Skeletal muscle tissue (tissue), 3 donors: ENCODE measurements at regions not wholly inside any gene's neighbourhood (a gene's known extent, or its start where the extent isn't known, plus 50 kb on each side); places are given as distances from the start of the nearest gene placed in this dataset.
A peak's percentile ranks its signal among the peaks of the same experiment; 100 is the strongest.
"Not testable (repeated sequence)": the region's sequence is repeated elsewhere in the genome, so short reads cannot be mapped to it uniquely, and the experiment has no call there.

Source experiments
- H3K27ac ChIP-seq: one replicate; pipeline ENCODE4 v1.7.0; 2013; ENCODE audit warnings: mild to moderate bottlenecking, low read depth, low read length, inconsistent platforms
- H3K27me3 ChIP-seq, 3 donors: one replicate each; pipeline ENCODE4 v1.7.0; 2013; ENCODE audit warnings: low read length in 3 of 3; ENCODE audit not compliant: control insufficient read depth in 3 of 3, insufficient read depth in 3 of 3
- H3K36me3 ChIP-seq, 3 donors: one replicate each; pipeline ENCODE4 v1.7.0; 2013; ENCODE audit warnings: low read length in 3 of 3; ENCODE audit not compliant: control insufficient read depth in 3 of 3, insufficient read depth in 3 of 3
- H3K4me1 ChIP-seq, 3 donors: one replicate each; pipeline ENCODE4 v1.7.0; 2013; ENCODE audit warnings: low read length in 3 of 3, mild to moderate bottlenecking in 3 of 3; ENCODE audit not compliant: control insufficient read depth in 3 of 3, insufficient read depth in 3 of 3
- H3K4me3 ChIP-seq, 3 donors: one replicate each; pipeline ENCODE4 v1.7.0; 2013; ENCODE audit warnings: low read length in 3 of 3
- H3K9ac ChIP-seq, 3 donors: one replicate each; pipeline ENCODE4 v1.7.0; 2013; ENCODE audit warnings: low read length in 3 of 3, mild to moderate bottlenecking in 3 of 3, moderate library complexity in 2 of 3, low read depth in 1 of 3
- H3K9me3 ChIP-seq, 3 donors: one replicate each; pipeline ENCODE4 v1.7.0; 2013; ENCODE audit warnings: low read length in 3 of 3; ENCODE audit not compliant: control insufficient read depth in 3 of 3
- donor health status: Osteomylitis.

- H3K4me1 ChIP-seq, H3K9me3 ChIP-seq, H3K27ac ChIP-seq, H3K9ac ChIP-seq, H3K36me3 ChIP-seq, H3K4me3 ChIP-seq: not testable (repeated sequence)
- peaks cover 15 to 22% (median 22%) of the 10 kb centered on the region in 3 donors for H3K27me3 ChIP-seq
Observed at GRCh38 chr6:27633221-27633688, 160.3 kb upstream of the ZNF184 start.

- Histone ChIP-seq H3K4me3 (no peak overlapping the region), H3K4me1 (peaks cover 0 to 2% (median 0%) of the 10 kb centered on the region in 3 donors), H3K9ac (no peak overlapping the region), H3K27me3 (peaks cover 15 to 25% (median 22%) of the 10 kb centered on the region in 3 donors), H3K9me3 (no peaks in the 10 kb centered on the region), H3K36me3 (no peaks in the 10 kb centered on the region), H3K27ac (no peak overlapping the region)
Observed at GRCh38 chr6:27631609-27631916, 158.7 kb upstream of the ZNF184 start.

- peaks cover 15 to 25% (median 22%) of the 10 kb centered on the region in 3 donors for H3K27me3 ChIP-seq
- H3K4me3 ChIP-seq = peak overlapping the region in 1 of 3 donors; percentile 30
Observed at GRCh38 chr6:27630727-27631608, 158.1 kb upstream of the ZNF184 start.

GRCh38 chr6:27624694-27625262 lies 151.9 kb upstream of the ZNF184 start:
- peaks cover 3 to 23% (median 6%) of the 10 kb centered on the region in 3 donors for H3K27me3 ChIP-seq
- H3K9ac ChIP-seq = no peak overlapping the region
- H3K36me3 ChIP-seq = no peaks in the 10 kb centered on the region

More at GRCh38 chr6:27630727-27631608, 158.1 kb upstream of the ZNF184 start:
- H3K36me3 ChIP-seq = no peaks in the 10 kb centered on the region
- no peaks in the 10 kb centered on the region for H3K9me3 ChIP-seq
- no peak overlapping the region for H3K9ac ChIP-seq
- H3K4me1 ChIP-seq = peaks cover 0 to 2% (median 0%) of the 10 kb centered on the region in 3 donors
- no peak overlapping the region for H3K27ac ChIP-seq

GRCh38 chr6:27623103-27623502 lies 150.2 kb upstream of the ZNF184 start:
- H3K4me1 ChIP-seq = peaks cover 0 to under 1% (median 0%) of the 10 kb centered on the region in 3 donors
- no peak overlapping the region for H3K27ac ChIP-seq
- no peak overlapping the region for H3K9ac ChIP-seq
- peaks cover 6 to 27% (median 13%) of the 10 kb centered on the region in 3 donors for H3K27me3 ChIP-seq
- H3K4me3 ChIP-seq = no peak overlapping the region
- no peaks in the 10 kb centered on the region for H3K36me3 ChIP-seq
- no peaks in the 10 kb centered on the region for H3K9me3 ChIP-seq

More at GRCh38 chr6:27624694-27625262, 151.9 kb upstream of the ZNF184 start:
- H3K4me3 ChIP-seq = no peak overlapping the region
- no peaks in the 10 kb centered on the region for H3K4me1 ChIP-seq
- no peaks in the 10 kb centered on the region for H3K9me3 ChIP-seq
- no peak overlapping the region for H3K27ac ChIP-seq

- Histone ChIP-seq H3K27ac (no peak overlapping the region), H3K36me3 (no peaks in the 10 kb centered on the region), H3K27me3 (peaks cover 10 to 33% (median 13%) of the 10 kb centered on the region in 3 donors), H3K4me3 (no peak overlapping the region), H3K9me3 (peaks cover 0 to 3% (median 0%) of the 10 kb centered on the region in 3 donors), H3K4me1 (peaks cover 0 to 2% (median 0%) of the 10 kb centered on the region in 3 donors), H3K9ac (no peak overlapping the region)
Observed at GRCh38 chr6:27619436-27619835, 146.5 kb upstream of the ZNF184 start.

- H3K36me3 ChIP-seq = no peaks in the 10 kb centered on the region
- H3K9me3 ChIP-seq = peaks cover 0 to 3% (median 0%) of the 10 kb centered on the region in 3 donors
- H3K4me3 ChIP-seq = peak overlapping the region in 2 of 3 donors; percentile 26 to 54
- H3K27me3 ChIP-seq = peaks cover 7 to 29% (median 10%) of the 10 kb centered on the region in 3 donors
- H3K4me1 ChIP-seq = peaks cover 0 to 2% (median 0%) of the 10 kb centered on the region in 3 donors
- H3K9ac ChIP-seq = no peak overlapping the region
- H3K27ac ChIP-seq = no peak overlapping the region
Observed at GRCh38 chr6:27617700-27618689, 145.1 kb upstream of the ZNF184 start.

- Histone ChIP-seq H3K9me3 (peaks cover 0 to 3% (median 0%) of the 10 kb centered on the region in 3 donors), H3K27me3 (peaks cover 7 to 29% (median 10%) of the 10 kb centered on the region in 3 donors), H3K4me3 (peak overlapping the region in 2 of 3 donors; percentile 54 to 62), H3K4me1 (peaks cover 0 to 2% (median 0%) of the 10 kb centered on the region in 3 donors), H3K36me3 (no peaks in the 10 kb centered on the region), H3K27ac (no peak overlapping the region), H3K9ac (peak overlapping the region in 1 of 3 donors; percentile 6)
Observed at GRCh38 chr6:27617046-27617687, 144.3 kb upstream of the ZNF184 start.
